ENCODE measurements at regions not wholly inside any gene's neighbourhood (a gene's known extent, or its start where the extent isn't known, plus 50 kb on each side); places are given as distances from the start of the nearest gene placed in this dataset.

DNA sequence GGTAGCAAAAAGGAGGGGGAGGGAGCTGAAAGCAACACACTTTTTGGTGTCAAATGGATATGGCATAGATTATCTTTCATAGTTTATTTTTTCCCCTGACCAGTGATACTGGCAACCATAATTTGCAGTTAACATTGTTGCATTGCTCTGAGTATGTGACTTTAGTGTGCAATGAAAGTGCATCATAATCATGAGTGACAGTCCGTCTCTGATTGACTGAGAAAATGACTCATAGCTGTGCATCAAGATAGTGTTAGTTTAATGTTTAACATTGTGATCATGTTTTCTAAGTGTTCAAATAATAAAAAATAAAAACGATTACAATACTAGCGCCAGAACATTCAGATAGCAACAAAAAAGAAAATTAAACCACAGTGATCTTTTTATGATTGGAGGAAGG is 952.4 kb upstream of the TENM4 start:
- ChIA-PET CTCF (no interaction called here), POLR2A (no interaction called here)
- no peak for DNase-seq (ENCODE audit: unreplicated experiment)
- intact Hi-C loops (cut with micrococcal nuclease), result no loop called here
- Mint-ChIP-seq H3K4me3 (ENCODE audit: unreplicated experiment) (no peak overlapping the region), H3K36me3 (ENCODE audit: insufficient read depth, unreplicated experiment) (no peaks in the 10 kb centered on the region), H3K27ac (ENCODE audit: low read depth, unreplicated experiment) (no peak overlapping the region), H3K9me3 (ENCODE audit: unreplicated experiment) (no peaks in the 10 kb centered on the region), H3K27me3 (ENCODE audit: insufficient read depth, unreplicated experiment) (no peaks in the 10 kb centered on the region), H3K4me1 (ENCODE audit: insufficient read depth, unreplicated experiment) (no peaks in the 10 kb centered on the region)
- TF ChIP-seq, protein P1, sequence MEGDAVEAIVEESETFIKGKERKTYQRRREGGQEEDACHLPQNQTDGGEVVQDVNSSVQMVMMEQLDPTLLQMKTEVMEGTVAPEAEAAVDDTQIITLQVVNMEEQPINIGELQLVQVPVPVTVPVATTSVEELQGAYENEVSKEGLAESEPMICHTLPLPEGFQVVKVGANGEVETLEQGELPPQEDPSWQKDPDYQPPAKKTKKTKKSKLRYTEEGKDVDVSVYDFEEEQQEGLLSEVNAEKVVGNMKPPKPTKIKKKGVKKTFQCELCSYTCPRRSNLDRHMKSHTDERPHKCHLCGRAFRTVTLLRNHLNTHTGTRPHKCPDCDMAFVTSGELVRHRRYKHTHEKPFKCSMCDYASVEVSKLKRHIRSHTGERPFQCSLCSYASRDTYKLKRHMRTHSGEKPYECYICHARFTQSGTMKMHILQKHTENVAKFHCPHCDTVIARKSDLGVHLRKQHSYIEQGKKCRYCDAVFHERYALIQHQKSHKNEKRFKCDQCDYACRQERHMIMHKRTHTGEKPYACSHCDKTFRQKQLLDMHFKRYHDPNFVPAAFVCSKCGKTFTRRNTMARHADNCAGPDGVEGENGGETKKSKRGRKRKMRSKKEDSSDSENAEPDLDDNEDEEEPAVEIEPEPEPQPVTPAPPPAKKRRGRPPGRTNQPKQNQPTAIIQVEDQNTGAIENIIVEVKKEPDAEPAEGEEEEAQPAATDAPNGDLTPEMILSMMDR (IDR thresholded peaks at IDR 0.05; ENCODE audit: unreplicated experiment), result no peak
- BruUV-seq (replicated peaks), result no TSS peak

DNA sequence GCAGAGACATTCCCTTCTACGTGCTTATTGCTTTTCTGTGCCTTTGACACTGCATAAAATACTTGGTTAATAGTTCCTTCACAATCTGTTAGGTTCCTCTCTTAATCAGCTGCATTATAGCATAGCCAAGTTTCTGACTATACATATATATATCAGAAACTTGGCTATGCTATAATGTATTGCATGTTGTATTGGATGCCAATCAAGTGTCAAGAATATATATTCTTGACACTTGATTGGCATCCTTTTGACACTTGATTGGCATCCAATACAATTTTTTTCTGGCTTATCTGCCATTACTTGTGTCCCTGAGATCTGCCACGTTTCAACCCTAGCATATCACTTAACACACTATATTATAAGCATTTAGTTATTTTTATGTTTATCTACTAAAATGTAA is 949.7 kb upstream of the TENM4 start:
- CTCF ChIA-PET, result no interaction called here
- TF ChIP-seq, protein P1 (IDR thresholded peaks at IDR 0.05; ENCODE audit: unreplicated experiment), result no peak
- no TSS peak for BruUV-seq (replicated peaks)
- Mint-ChIP-seq H3K27ac (ENCODE audit: low read depth, unreplicated experiment) (no peak overlapping the region), H3K27me3 (ENCODE audit: insufficient read depth, unreplicated experiment) (no peaks in the 10 kb centered on the region), H3K4me1 (ENCODE audit: insufficient read depth, unreplicated experiment) (no peaks in the 10 kb centered on the region), H3K9me3 (ENCODE audit: unreplicated experiment) (no peaks in the 10 kb centered on the region), H3K36me3 (ENCODE audit: insufficient read depth, unreplicated experiment) (no peaks in the 10 kb centered on the region), H3K4me3 (ENCODE audit: unreplicated experiment) (no peak overlapping the region)
- POLR2A ChIA-PET, result no interaction called here
- no peak for DNase-seq (ENCODE audit: unreplicated experiment)
- intact Hi-C loops (cut with micrococcal nuclease), result no loop called here

DNA sequence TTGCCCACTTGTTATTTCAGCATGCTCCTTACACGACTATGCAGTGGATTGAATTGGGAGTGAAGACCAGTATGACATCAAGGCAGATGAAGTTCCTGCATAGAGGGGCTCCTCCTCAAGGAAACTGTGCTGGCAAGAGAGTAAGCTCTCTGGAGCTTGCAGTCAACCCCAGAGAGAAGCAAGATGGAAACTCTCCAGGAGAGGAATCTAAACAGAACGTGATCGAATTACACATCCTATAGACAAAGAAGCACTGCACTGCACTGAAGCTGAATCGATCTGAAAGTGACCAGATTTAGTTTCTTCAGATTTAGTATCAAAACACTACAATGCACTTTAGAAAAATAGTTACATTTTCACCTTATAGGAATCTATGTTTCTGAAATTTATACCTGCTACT is 947.7 kb upstream of the TENM4 start:
- Mint-ChIP-seq H3K27ac (ENCODE audit: low read depth, unreplicated experiment) (no peak overlapping the region), H3K36me3 (ENCODE audit: insufficient read depth, unreplicated experiment) (no peaks in the 10 kb centered on the region), H3K4me3 (ENCODE audit: unreplicated experiment) (no peak overlapping the region), H3K4me1 (ENCODE audit: insufficient read depth, unreplicated experiment) (no peaks in the 10 kb centered on the region), H3K27me3 (ENCODE audit: insufficient read depth, unreplicated experiment) (no peaks in the 10 kb centered on the region), H3K9me3 (ENCODE audit: unreplicated experiment) (no peaks in the 10 kb centered on the region)
- POLR2A ChIA-PET, result no interaction called here
- intact Hi-C loops (cut with micrococcal nuclease), result no loop called here
- DNase-seq (ENCODE audit: unreplicated experiment), result no peak
- TF ChIP-seq, protein P1 (IDR thresholded peaks at IDR 0.05; ENCODE audit: unreplicated experiment), result no peak
- CTCF ChIA-PET, result no interaction called here
- BruUV-seq (replicated peaks), result no TSS peak

DNA sequence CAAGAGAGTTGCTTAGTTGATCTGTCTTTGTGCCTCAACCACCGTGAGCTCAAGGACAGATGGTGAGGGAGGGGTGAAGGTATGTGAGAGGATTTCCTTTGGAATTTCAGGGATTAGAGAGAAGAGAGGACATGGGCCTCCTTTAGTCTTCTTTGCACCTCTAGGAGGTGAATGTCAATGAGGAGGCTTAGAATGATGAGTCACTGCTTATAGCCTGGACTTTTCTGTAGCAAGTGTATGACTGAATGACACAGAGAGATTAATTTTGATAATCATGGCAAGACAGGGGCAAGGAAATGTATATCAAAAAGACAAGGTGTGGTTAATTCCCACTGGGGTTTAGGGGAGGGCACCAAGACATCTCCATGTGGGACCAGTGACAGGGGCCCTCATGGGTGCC is 947.3 kb upstream of the TENM4 start:
- ChIA-PET POLR2A (no interaction called here), CTCF (no interaction called here)
- Mint-ChIP-seq H3K4me3 (ENCODE audit: unreplicated experiment) (no peak overlapping the region), H3K9me3 (ENCODE audit: unreplicated experiment) (no peaks in the 10 kb centered on the region), H3K36me3 (ENCODE audit: insufficient read depth, unreplicated experiment) (no peaks in the 10 kb centered on the region), H3K27ac (ENCODE audit: low read depth, unreplicated experiment) (no peak overlapping the region), H3K27me3 (ENCODE audit: insufficient read depth, unreplicated experiment) (no peaks in the 10 kb centered on the region), H3K4me1 (ENCODE audit: insufficient read depth, unreplicated experiment) (no peaks in the 10 kb centered on the region)
- intact Hi-C loops (cut with micrococcal nuclease), result no loop called here
- DNase-seq (ENCODE audit: unreplicated experiment), result peak; percentile 6
- TF ChIP-seq, protein P1 (IDR thresholded peaks at IDR 0.05; ENCODE audit: unreplicated experiment), result no peak
- no TSS peak for BruUV-seq (replicated peaks)

All from MCF 10A (cell line).